IMR-90 (cell line): ENCODE measurements at regions not wholly inside any gene's neighbourhood (a gene's known extent, or its start where the extent isn't known, plus 50 kb on each side); places are given as distances from the start of the nearest gene placed in this dataset.

Experiments
- BHLHE40 ChIP-seq: fragments of 150-350 bp; IDR thresholded peaks from 2 replicates; pipeline ENCODE4 v1.6.1; 2016; ENCODE audit warnings: mild to moderate bottlenecking, low read depth, low read length
- CEBPB ChIP-seq: IDR thresholded peaks from 2 replicates; pipeline ENCODE4 v1.6.1; 2012; ENCODE audit warnings: low read depth, low read length, improper control_type of control experiment
- CTCF ChIP-seq: conservative IDR thresholded peaks from 2 replicates; pipeline ENCODE4 v1.5.1; 2012; ENCODE audit warnings: mild to moderate bottlenecking, low read depth, low read length, improper control_type of control experiment
- MAFK ChIP-seq: IDR thresholded peaks from 2 replicates; pipeline ENCODE4 v1.6.1; 2012; ENCODE audit warnings: low read depth, low read length, improper control_type of control experiment
- MAZ ChIP-seq: IDR thresholded peaks from 2 replicates; pipeline ENCODE4 v1.6.1; 2012; ENCODE audit warnings: low read depth, mild to moderate bottlenecking, low read length, improper control_type of control experiment, moderate library complexity, borderline replicate concordance
- MXI1 ChIP-seq: IDR thresholded peaks from 2 replicates; pipeline ENCODE4 v1.6.1; 2012; ENCODE audit warnings: low read depth, mild to moderate bottlenecking, low read length, moderate library complexity, borderline replicate concordance
- NFE2L2 ChIP-seq: fragments of 150-350 bp; IDR thresholded peaks from 2 replicates; pipeline ENCODE4 v1.6.1; 2016; ENCODE audit warnings: low read depth, mild to moderate bottlenecking, low read length
- POLR2A ChIP-seq: IDR thresholded peaks from 2 replicates; pipeline ENCODE4 v1.6.1; 2012; ENCODE audit warnings: mild to moderate bottlenecking, low read depth, low read length
- RAD21 ChIP-seq: IDR thresholded peaks from 2 replicates; pipeline ENCODE4 v1.6.1; 2012; ENCODE audit warnings: low read length, improper control_type of control experiment
- SMC3 ChIP-seq: fragments of 150-350 bp; IDR thresholded peaks from 2 replicates; pipeline ENCODE4 v1.6.1; 2016; ENCODE audit warnings: low read depth, mild to moderate bottlenecking, antibody characterized with exemption, low read length, moderate library complexity
- TF ChIP-seq, protein P1 (sequence below): fragments of 150-350 bp; IDR thresholded peaks from 2 replicates; pipeline ENCODE4 v1.6.1; 2017; ENCODE audit warnings: mild to moderate bottlenecking, antibody characterized with exemption, low read length, low read depth

GRCh38 chr4:149050840-149051239 is 608.6 kb upstream of the NR3C2 start:
- TF ChIP-seq POLR2A = no peak
- TF ChIP-seq CEBPB = no peak
- TF ChIP-seq, protein P1, sequence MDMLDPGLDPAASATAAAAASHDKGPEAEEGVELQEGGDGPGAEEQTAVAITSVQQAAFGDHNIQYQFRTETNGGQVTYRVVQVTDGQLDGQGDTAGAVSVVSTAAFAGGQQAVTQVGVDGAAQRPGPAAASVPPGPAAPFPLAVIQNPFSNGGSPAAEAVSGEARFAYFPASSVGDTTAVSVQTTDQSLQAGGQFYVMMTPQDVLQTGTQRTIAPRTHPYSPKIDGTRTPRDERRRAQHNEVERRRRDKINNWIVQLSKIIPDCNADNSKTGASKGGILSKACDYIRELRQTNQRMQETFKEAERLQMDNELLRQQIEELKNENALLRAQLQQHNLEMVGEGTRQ = no peak
- no peak for TF ChIP-seq RAD21
- TF ChIP-seq NFE2L2 = no peak
- no peak for TF ChIP-seq CTCF
- TF ChIP-seq SMC3 = no peak
- TF ChIP-seq MAFK = no peak
- TF ChIP-seq MAZ = no peak
- TF ChIP-seq BHLHE40 = no peak
- TF ChIP-seq MXI1 = no peak
